ENCODE measurements at regions not wholly inside any gene's neighbourhood (a gene's known extent, or its start where the extent isn't known, plus 50 kb on each side); places are given as distances from the start of the nearest gene placed in this dataset.

DNA sequence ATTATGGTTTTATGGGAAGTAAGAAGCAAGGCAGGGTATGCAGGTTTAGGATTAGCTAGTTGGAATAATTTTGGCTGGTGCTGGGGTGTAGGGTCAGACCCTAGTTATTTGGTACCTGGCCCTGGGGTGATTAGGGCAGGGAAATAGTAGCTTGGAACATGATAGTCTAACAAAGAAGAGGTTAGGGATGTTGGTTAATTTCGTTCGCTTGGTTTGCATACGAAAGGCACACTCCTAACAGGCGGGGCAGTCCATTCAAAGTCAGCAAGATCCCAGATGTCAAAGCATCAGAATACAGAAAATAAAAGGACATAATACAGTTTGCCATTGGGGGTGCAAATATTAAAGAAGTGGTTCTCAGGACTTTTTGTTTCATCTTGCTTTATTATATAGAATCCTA is 55.7 kb upstream of the ITPRID1 start:
- no peak for TF ChIP-seq CTCF (IDR thresholded peaks at IDR 0.05)
- TF ChIP-seq POLR2A (IDR thresholded peaks at IDR 0.05), result no peak
- TF ChIP-seq POLR2AphosphoS5 (IDR thresholded peaks at IDR 0.05; ENCODE audit: insufficient read depth in 1 of 2, low read depth in 1 of 2), result no peak

All from vagina (tissue), 2 donors.